ENCODE measurements at regions not wholly inside any gene's neighbourhood (a gene's known extent, or its start where the extent isn't known, plus 50 kb on each side); places are given as distances from the start of the nearest gene placed in this dataset.

- H3K36me3 ChIP-seq (ENCODE audit: control insufficient read depth in 1 of 2, insufficient read depth in 2 of 2, low read length in 2 of 2) = no peaks in the 10 kb centered on the region
- no TSS peak for BruUV-seq (replicated peaks)
- TF ChIP-seq RAD21 (IDR thresholded peaks at IDR 0.05; ENCODE audit: low read depth) = no peak
- no peak for TF ChIP-seq TCF7L2 (IDR thresholded peaks at IDR 0.05; ENCODE audit: borderline replicate concordance, extremely low read depth, insufficient read depth, insufficient read length)
- TF ChIP-seq SP1 (IDR thresholded peaks at IDR 0.05; ENCODE audit: low read depth) = no peak
- TF ChIP-seq POLR2AphosphoS5 (IDR thresholded peaks at IDR 0.05; ENCODE audit: low read depth, low read length) = no peak
- no peak for TF ChIP-seq FOSL1 (IDR thresholded peaks at IDR 0.05; ENCODE audit: low read depth)
- TF ChIP-seq ZNF274 (IDR thresholded peaks at IDR 0.05; ENCODE audit: low read depth, low read length) = no peak
- no peak for TF ChIP-seq YY1 (IDR thresholded peaks at IDR 0.05; ENCODE audit: extremely low read depth, insufficient replicate concordance, low read depth, low read length)
- TF ChIP-seq ZFX (IDR thresholded peaks at IDR 0.05) = no peak
- TF ChIP-seq SRF (IDR thresholded peaks at IDR 0.05; ENCODE audit: low read depth) = no peak
- H2AFZ ChIP-seq (ENCODE audit: low read depth, low read length, poor library complexity, severe bottlenecking) = no peak overlapping the region
- ChIA-PET RAD21 (ENCODE audit: low non-redundant PET in 1 of 2, low total read pairs in 2 of 2, uncharacterized antibody in 2 of 2, unreplicated experiment in 2 of 2) (no interaction called here), POLR2A (no interaction called here), CTCF (no interaction called here)
- H3K79me2 ChIP-seq (ENCODE audit: insufficient read depth, low read length) = no peaks in the 10 kb centered on the region
- no peak for DNase-seq (ENCODE audit: low read depth, low spot score)
- intact Hi-C loops (cut with micrococcal nuclease) = no loop called here
- no peaks in the 10 kb centered on the region for H3K9me3 ChIP-seq (ENCODE audit: control insufficient read depth in 1 of 2, insufficient read depth in 1 of 2, low read depth in 1 of 2, low read length in 2 of 2)
- H3K27ac ChIP-seq (ENCODE audit: low read depth, low read length) = no peak overlapping the region
- H3K4me1 ChIP-seq (ENCODE audit: control insufficient read depth in 1 of 2, insufficient read depth in 2 of 2, low read length in 2 of 2) = 0 out of 4 replicates have a peak, but pooled peaks cover 0 to 5% of the 10 kb centered on the region in 2 experiments
- no peaks in the 10 kb centered on the region for H3K9me2 ChIP-seq (ENCODE audit: insufficient read depth)
- H3K27me3 ChIP-seq (ENCODE audit: insufficient read depth, low read length) = no peaks in the 10 kb centered on the region
- no peak overlapping the region for H3K4me2 ChIP-seq (ENCODE audit: low read length)
- no peak overlapping the region for H3K4me3 ChIP-seq (replicated peaks in 1 of 2; ENCODE audit: low read depth in 1 of 2, low read length in 2 of 2)
- no peak overlapping the region for H3K9ac ChIP-seq (ENCODE audit: low read length)
- no peak for ATAC-seq
- H4K20me1 ChIP-seq (ENCODE audit: insufficient read depth) = no peaks in the 10 kb centered on the region
Measured at GRCh38 chr18:57943723-57944122, 100.3 kb upstream of the NEDD4L start.

- intact Hi-C loops (cut with micrococcal nuclease) = no loop called here
- no peaks in the 10 kb centered on the region for H3K9me2 ChIP-seq (ENCODE audit: insufficient read depth)
- no peak overlapping the region for H3K4me2 ChIP-seq (ENCODE audit: low read length)
- no peak overlapping the region for H3K9ac ChIP-seq (ENCODE audit: low read length)
- H3K27ac ChIP-seq (ENCODE audit: low read depth, low read length) = no peak overlapping the region
- no peaks in the 10 kb centered on the region for H3K27me3 ChIP-seq (ENCODE audit: insufficient read depth, low read length)
- H3K4me3 ChIP-seq (replicated peaks in 1 of 2; ENCODE audit: low read depth in 1 of 2, low read length in 2 of 2) = no peak overlapping the region
- H3K36me3 ChIP-seq (ENCODE audit: control insufficient read depth in 1 of 2, insufficient read depth in 2 of 2, low read length in 2 of 2) = no peaks in the 10 kb centered on the region
- POLR2A ChIA-PET = no interaction called here
- H4K20me1 ChIP-seq (ENCODE audit: insufficient read depth) = no peaks in the 10 kb centered on the region
- H3K79me2 ChIP-seq (ENCODE audit: insufficient read depth, low read length) = no peaks in the 10 kb centered on the region
- CTCF ChIA-PET = interaction anchor here (0.6 to 1.5 kb wide), 3 partner anchors 10 to 179 kb away, joined by 3 to 4 read pairs (median 3); no protein-coding TSS in a partner anchor
- DNase-seq (ENCODE audit: low read depth, low spot score) (no peak), ATAC-seq (no peak)
- no peak overlapping the region for H2AFZ ChIP-seq (ENCODE audit: low read depth, low read length, poor library complexity, severe bottlenecking)
- BruUV-seq (replicated peaks) = no TSS peak
- RAD21 ChIA-PET (ENCODE audit: low non-redundant PET in 1 of 2, low total read pairs in 2 of 2, uncharacterized antibody in 2 of 2, unreplicated experiment in 2 of 2) = no interaction called here
- TF ChIP-seq SRF (IDR thresholded peaks at IDR 0.05; ENCODE audit: low read depth) = no peak
- TF ChIP-seq JUND (IDR thresholded peaks at IDR 0.05) = no peak
- TF ChIP-seq ATF3 (IDR thresholded peaks at IDR 0.05) = no peak
- no peak for TF ChIP-seq POLR2A (IDR thresholded peaks at IDR 0.05; ENCODE audit: borderline replicate concordance, extremely low read depth, insufficient read depth, insufficient read length)
- no peak for TF ChIP-seq RAD21 (IDR thresholded peaks at IDR 0.05; ENCODE audit: low read depth)
- no peak for TF ChIP-seq TCF7L2 (IDR thresholded peaks at IDR 0.05; ENCODE audit: borderline replicate concordance, extremely low read depth, insufficient read depth, insufficient read length)
- TF ChIP-seq, protein P1, sequence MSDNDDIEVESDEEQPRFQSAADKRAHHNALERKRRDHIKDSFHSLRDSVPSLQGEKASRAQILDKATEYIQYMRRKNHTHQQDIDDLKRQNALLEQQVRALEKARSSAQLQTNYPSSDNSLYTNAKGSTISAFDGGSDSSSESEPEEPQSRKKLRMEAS (IDR thresholded peaks at IDR 0.05) = no peak
- TF ChIP-seq SP1 (IDR thresholded peaks at IDR 0.05; ENCODE audit: low read depth) = no peak
- TF ChIP-seq YY1 (IDR thresholded peaks at IDR 0.05; ENCODE audit: extremely low read depth, insufficient replicate concordance, low read depth, low read length) = no peak
- TF ChIP-seq, protein P2, sequence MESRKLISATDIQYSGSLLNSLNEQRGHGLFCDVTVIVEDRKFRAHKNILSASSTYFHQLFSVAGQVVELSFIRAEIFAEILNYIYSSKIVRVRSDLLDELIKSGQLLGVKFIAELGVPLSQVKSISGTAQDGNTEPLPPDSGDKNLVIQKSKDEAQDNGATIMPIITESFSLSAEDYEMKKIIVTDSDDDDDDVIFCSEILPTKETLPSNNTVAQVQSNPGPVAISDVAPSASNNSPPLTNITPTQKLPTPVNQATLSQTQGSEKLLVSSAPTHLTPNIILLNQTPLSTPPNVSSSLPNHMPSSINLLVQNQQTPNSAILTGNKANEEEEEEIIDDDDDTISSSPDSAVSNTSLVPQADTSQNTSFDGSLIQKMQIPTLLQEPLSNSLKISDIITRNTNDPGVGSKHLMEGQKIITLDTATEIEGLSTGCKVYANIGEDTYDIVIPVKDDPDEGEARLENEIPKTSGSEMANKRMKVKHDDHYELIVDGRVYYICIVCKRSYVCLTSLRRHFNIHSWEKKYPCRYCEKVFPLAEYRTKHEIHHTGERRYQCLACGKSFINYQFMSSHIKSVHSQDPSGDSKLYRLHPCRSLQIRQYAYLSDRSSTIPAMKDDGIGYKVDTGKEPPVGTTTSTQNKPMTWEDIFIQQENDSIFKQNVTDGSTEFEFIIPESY (IDR thresholded peaks at IDR 0.05; ENCODE audit: extremely low read depth, insufficient replicate concordance, low read length) = no peak
- no peak for TF ChIP-seq ELF1 (IDR thresholded peaks at IDR 0.05; ENCODE audit: borderline replicate concordance, low read depth)
- TF ChIP-seq CBX3 (IDR thresholded peaks at IDR 0.05; ENCODE audit: low read depth) = no peak
- no peak for TF ChIP-seq POLR2AphosphoS5 (IDR thresholded peaks at IDR 0.05; ENCODE audit: low read depth, low read length)
- TF ChIP-seq ZNF274 (IDR thresholded peaks at IDR 0.05; ENCODE audit: low read depth, low read length) = no peak
- TF ChIP-seq EZH2phosphoT487 (IDR thresholded peaks at IDR 0.05; ENCODE audit: borderline replicate concordance) = no peak
- no peak for TF ChIP-seq EZH2 (IDR thresholded peaks at IDR 0.05)
- no peak for TF ChIP-seq ZFX (IDR thresholded peaks at IDR 0.05)
- no peaks in the 10 kb centered on the region for H3K9me3 ChIP-seq (ENCODE audit: control insufficient read depth in 1 of 2, insufficient read depth in 1 of 2, low read depth in 1 of 2, low read length in 2 of 2)
- H3K4me1 ChIP-seq (ENCODE audit: control insufficient read depth in 1 of 2, insufficient read depth in 2 of 2, low read length in 2 of 2) = 0 out of 4 replicates have a peak, but pooled peaks cover 0 to 5% of the 10 kb centered on the region in 2 experiments
Measured at GRCh38 chr18:57942493-57942892, 101.5 kb upstream of the NEDD4L start.
